Fibroblast of lung (primary cell): ENCODE measurements at regions not wholly inside any gene's neighbourhood (a gene's known extent, or its start where the extent isn't known, plus 50 kb on each side); places are given as distances from the start of the nearest gene placed in this dataset.

Experiments used
- CTCF ChIP-seq, 2 donors: IDR thresholded peaks in 1 of 2; conservative IDR thresholded peaks in 1 of 2; 1 replicate in 1 of 2; 2 replicates in 1 of 2; pipeline ENCODE4 v1.5.1; 2011 to 2012; ENCODE audit warnings: low read length in 2 of 2, control low read depth in 1 of 2, inconsistent platforms in 1 of 2, low read depth in 1 of 2, mild to moderate bottlenecking in 1 of 2
- EZH2 ChIP-seq: IDR thresholded peaks from 2 replicates; pipeline ENCODE4 v1.5.1; 2012; ENCODE audit warnings: low read length, control low read depth, mild to moderate bottlenecking; ENCODE audit errors: missing control alignments

GRCh38 chr19:30119180-30119908 lies 177.3 kb downstream of the URI1 start:
- TF ChIP-seq CTCF (conservative IDR thresholded peaks at IDR 0.05 in 1 of 2, IDR thresholded peaks at IDR 0.05 in 1 of 2; ENCODE audit: low read depth in 1 of 2, low read length in 2 of 2): no peak
- TF ChIP-seq EZH2: no peak
